ENCODE measurements at regions not wholly inside any gene's neighbourhood (a gene's known extent, or its start where the extent isn't known, plus 50 kb on each side); places are given as distances from the start of the nearest gene placed in this dataset.

GRCh38 chr1:214209260-214209808 lies 71.6 kb upstream of the SMYD2 start:
- no peak for DNase-seq

- no peak for DNase-seq
Observed at GRCh38 chr1:214213136-214213535, 67.8 kb upstream of the SMYD2 start.

GRCh38 chr1:214214851-214215250 lies 66.1 kb upstream of the SMYD2 start:
- DNase-seq: no peak

GRCh38 chr1:214215583-214215982 lies 65.4 kb upstream of the SMYD2 start:
- DNase-seq: no peak

- no peak for DNase-seq
Observed at GRCh38 chr1:214216021-214216420, 64.9 kb upstream of the SMYD2 start.

- DNase-seq: no peak
Observed at GRCh38 chr1:214216779-214217178, 64.2 kb upstream of the SMYD2 start.

- DNase-seq: no peak
Observed at GRCh38 chr1:214219902-214220301, 61.1 kb upstream of the SMYD2 start.

GRCh38 chr1:214220891-214221290 lies 60.1 kb upstream of the SMYD2 start:
- no peak for DNase-seq

- no peak for DNase-seq
Observed at GRCh38 chr1:214224611-214225354, 56.2 kb upstream of the SMYD2 start.

GRCh38 chr1:214228976-214229375 lies 52.0 kb upstream of the SMYD2 start:
- DNase-seq: no peak

- no peak for DNase-seq
Observed at GRCh38 chr1:214229736-214230135, 51.2 kb upstream of the SMYD2 start.
